Prostate gland (tissue), 2 donors: ENCODE measurements at regions not wholly inside any gene's neighbourhood (a gene's known extent, or its start where the extent isn't known, plus 50 kb on each side); places are given as distances from the start of the nearest gene placed in this dataset.

ENCODE experiments used
- POLR2AphosphoS5 ChIP-seq: sonication (generic); formaldehyde crosslinking; IDR thresholded peaks from one replicate; pipeline ENCODE4 v1.6.1; 2017; ENCODE audit warnings: antibody characterized with exemption
- TF ChIP-seq, protein P1 (sequence below), 4 experiments: fragments of 200-600 bp in 2 of 4; fragments of 450-650 bp in 2 of 4; sonication (generic) in 2 of 4; IDR thresholded peaks; 1 replicate in 3 of 4; 2 replicates in 1 of 4; pipeline ENCODE4 v1.5.1; 2016 to 2019; ENCODE audit warnings: antibody characterized with exemption in 4 of 4, mild to moderate bottlenecking in 2 of 4, moderate library complexity in 2 of 4

DNA sequence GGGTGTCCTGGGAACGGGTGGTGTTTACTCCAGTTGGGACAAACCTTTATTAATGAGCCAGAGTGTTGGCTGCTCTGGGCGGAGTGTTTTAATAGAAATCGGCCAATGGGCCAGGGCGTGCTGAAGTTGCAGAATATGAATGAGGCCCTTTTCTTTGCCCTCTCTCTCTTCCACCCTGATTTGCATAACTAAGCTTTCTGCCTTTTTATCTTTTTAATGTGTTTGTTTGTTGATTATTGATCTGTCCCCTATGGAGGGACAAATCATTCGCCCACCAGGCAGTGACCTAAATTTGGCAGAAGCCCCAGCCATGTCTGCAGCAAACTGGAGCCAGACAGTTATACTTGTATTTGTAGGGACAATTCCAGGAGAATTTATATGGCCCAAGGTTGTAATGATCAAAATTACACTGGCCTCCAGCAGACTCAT is 420.9 kb downstream of the PREX1 start:
- no peak for TF ChIP-seq POLR2AphosphoS5
- TF ChIP-seq, protein P1, sequence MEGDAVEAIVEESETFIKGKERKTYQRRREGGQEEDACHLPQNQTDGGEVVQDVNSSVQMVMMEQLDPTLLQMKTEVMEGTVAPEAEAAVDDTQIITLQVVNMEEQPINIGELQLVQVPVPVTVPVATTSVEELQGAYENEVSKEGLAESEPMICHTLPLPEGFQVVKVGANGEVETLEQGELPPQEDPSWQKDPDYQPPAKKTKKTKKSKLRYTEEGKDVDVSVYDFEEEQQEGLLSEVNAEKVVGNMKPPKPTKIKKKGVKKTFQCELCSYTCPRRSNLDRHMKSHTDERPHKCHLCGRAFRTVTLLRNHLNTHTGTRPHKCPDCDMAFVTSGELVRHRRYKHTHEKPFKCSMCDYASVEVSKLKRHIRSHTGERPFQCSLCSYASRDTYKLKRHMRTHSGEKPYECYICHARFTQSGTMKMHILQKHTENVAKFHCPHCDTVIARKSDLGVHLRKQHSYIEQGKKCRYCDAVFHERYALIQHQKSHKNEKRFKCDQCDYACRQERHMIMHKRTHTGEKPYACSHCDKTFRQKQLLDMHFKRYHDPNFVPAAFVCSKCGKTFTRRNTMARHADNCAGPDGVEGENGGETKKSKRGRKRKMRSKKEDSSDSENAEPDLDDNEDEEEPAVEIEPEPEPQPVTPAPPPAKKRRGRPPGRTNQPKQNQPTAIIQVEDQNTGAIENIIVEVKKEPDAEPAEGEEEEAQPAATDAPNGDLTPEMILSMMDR (IDR thresholded peaks at IDR 0.05): no peak
